ENCODE measurements at regions not wholly inside any gene's neighbourhood (a gene's known extent, or its start where the extent isn't known, plus 50 kb on each side); places are given as distances from the start of the nearest gene placed in this dataset.

GRCh38 chr21:28459193-28459592 is 533.5 kb downstream of the LTN1 start:
- DNase-seq (ENCODE audit: low spot score): no peak

GRCh38 chr21:28458446-28458845 is 534.2 kb downstream of the LTN1 start:
- no peak for DNase-seq (ENCODE audit: low spot score)

GRCh38 chr21:28455253-28455600 is 537.5 kb downstream of the LTN1 start:
- no peak for DNase-seq (ENCODE audit: low spot score)

- DNase-seq (ENCODE audit: low spot score): no peak
Observed at GRCh38 chr21:28454564-28455252, 538.0 kb downstream of the LTN1 start.

- DNase-seq (ENCODE audit: low spot score): no peak
Observed at GRCh38 chr21:28447462-28447861, 545.2 kb downstream of the LTN1 start.

GRCh38 chr21:28445141-28445830 is 547.4 kb downstream of the LTN1 start:
- DNase-seq (ENCODE audit: low spot score): no peak

- DNase-seq (ENCODE audit: low spot score): no peak
Observed at GRCh38 chr21:28444557-28444956, 548.1 kb downstream of the LTN1 start.

- DNase-seq (ENCODE audit: low spot score): no peak
Observed at GRCh38 chr21:28444111-28444510, 548.6 kb downstream of the LTN1 start.

GRCh38 chr21:28442624-28443023 is 550.1 kb downstream of the LTN1 start:
- DNase-seq (ENCODE audit: low spot score): no peak

GRCh38 chr21:28442085-28442484 is 550.6 kb downstream of the LTN1 start:
- DNase-seq (ENCODE audit: low spot score): no peak

GRCh38 chr21:28439788-28440187 is 552.9 kb downstream of the LTN1 start:
- no peak for DNase-seq (ENCODE audit: low spot score)

- no peak for DNase-seq (ENCODE audit: low spot score)
Observed at GRCh38 chr21:28439251-28439650, 553.4 kb downstream of the LTN1 start.

- no peak for DNase-seq (ENCODE audit: low spot score)
Observed at GRCh38 chr21:28437061-28437460, 555.6 kb downstream of the LTN1 start.

GRCh38 chr21:28436286-28436932 is 556.3 kb downstream of the LTN1 start:
- no peak for DNase-seq (ENCODE audit: low spot score)

- DNase-seq (ENCODE audit: low spot score): no peak
Observed at GRCh38 chr21:28431527-28432200, 561.0 kb downstream of the LTN1 start.

- DNase-seq (ENCODE audit: low spot score): no peak
Observed at GRCh38 chr21:28431022-28431421, 561.7 kb downstream of the LTN1 start.

GRCh38 chr21:28429161-28429560 is 563.5 kb downstream of the LTN1 start:
- no peak for DNase-seq (ENCODE audit: low spot score)

- no peak for DNase-seq (ENCODE audit: low spot score)
Observed at GRCh38 chr21:28427394-28428022, 565.2 kb downstream of the LTN1 start.

GRCh38 chr21:28426545-28426944 is 566.1 kb downstream of the LTN1 start:
- DNase-seq (ENCODE audit: low spot score): no peak

GRCh38 chr21:28423521-28424190 is 569.0 kb downstream of the LTN1 start:
- DNase-seq (ENCODE audit: low spot score): no peak

- DNase-seq (ENCODE audit: low spot score): no peak
Observed at GRCh38 chr21:28421716-28422524, 570.8 kb downstream of the LTN1 start.

Data from ecto neural progenitor cell (in vitro differentiated cells).